HL-60 (cell line): ENCODE measurements at regions not wholly inside any gene's neighbourhood (a gene's known extent, or its start where the extent isn't known, plus 50 kb on each side); places are given as distances from the start of the nearest gene placed in this dataset.

ENCODE experiments used
- DNase-seq, 2 experiments: peaks; one replicate each; pipeline ENCODE4 v3.0.0-alpha.2; 2010 to 2020; ENCODE audit warnings: low read depth in 1 of 2, low spot score in 1 of 2
- H3K27ac ChIP-seq: fragments of 250-450 bp; sonication (Bioruptor Pico); replicated peaks from 2 replicates; pipeline ENCODE4 v1.5.1; 2020; ENCODE audit warnings: mild to moderate bottlenecking, moderate library complexity
- H3K27me3 ChIP-seq: fragments of 250-450 bp; sonication (Bioruptor Pico); 2 replicates; pipeline ENCODE4 v1.5.1; 2021; ENCODE audit warnings: mild to moderate bottlenecking, moderate library complexity; ENCODE audit not compliant: insufficient read depth, poor library complexity, severe bottlenecking
- H3K4me3 ChIP-seq: replicated peaks from 2 replicates; pipeline ENCODE4 v1.5.1; 2011; ENCODE audit warnings: mild to moderate bottlenecking, control low read depth, low read length; ENCODE audit not compliant: insufficient read depth
- CTCF ChIP-seq: IDR thresholded peaks from one replicate; pipeline ENCODE4 v1.5.1; 2011; ENCODE audit warnings: low read length, control low read depth, inconsistent platforms; ENCODE audit not compliant: insufficient read depth
- GABPA ChIP-seq: IDR thresholded peaks from 2 replicates; pipeline ENCODE4 v1.6.1; 2012; ENCODE audit warnings: low read depth
- POLR2AphosphoS5 ChIP-seq: IDR thresholded peaks from 2 replicates; pipeline ENCODE4 v1.6.1; 2012; ENCODE audit warnings: low read depth
- REST ChIP-seq: IDR thresholded peaks from 2 replicates; pipeline ENCODE4 v1.6.1; 2012; ENCODE audit warnings: low read depth; ENCODE audit not compliant: insufficient replicate concordance
- SPI1 ChIP-seq: IDR thresholded peaks from 2 replicates; pipeline ENCODE4 v1.6.1; 2012; ENCODE audit warnings: low read depth, mild to moderate bottlenecking, borderline replicate concordance

DNA sequence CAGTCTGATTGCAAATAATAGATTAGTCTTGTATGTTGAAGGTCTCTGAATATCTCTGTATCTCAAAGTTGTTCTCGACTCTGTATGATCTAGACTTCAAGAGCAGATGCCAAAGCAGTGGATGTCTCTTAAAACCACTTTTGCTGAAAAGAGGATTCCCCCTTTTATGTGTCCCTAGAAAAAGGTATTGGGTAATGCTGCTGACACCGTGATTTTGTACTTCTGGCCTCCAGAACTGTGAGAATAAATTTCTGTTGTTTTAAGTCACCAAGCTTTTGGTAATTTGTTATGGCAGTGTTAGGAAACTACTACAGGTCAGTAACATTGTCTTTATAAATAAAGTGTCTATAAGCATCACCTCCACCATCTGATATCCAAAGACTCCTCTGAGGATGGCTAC, 85.3 kb upstream of the PIK3R1 start:
- no peak for DNase-seq
- TF ChIP-seq POLR2AphosphoS5 (no peak), SPI1 (no peak), GABPA (no peak), CTCF (no peak), REST (no peak)
- H3K27me3 ChIP-seq, result no peaks in the 10 kb centered on the region
- H3K27ac ChIP-seq, result no peak overlapping the region
- no peak overlapping the region for H3K4me3 ChIP-seq

DNA sequence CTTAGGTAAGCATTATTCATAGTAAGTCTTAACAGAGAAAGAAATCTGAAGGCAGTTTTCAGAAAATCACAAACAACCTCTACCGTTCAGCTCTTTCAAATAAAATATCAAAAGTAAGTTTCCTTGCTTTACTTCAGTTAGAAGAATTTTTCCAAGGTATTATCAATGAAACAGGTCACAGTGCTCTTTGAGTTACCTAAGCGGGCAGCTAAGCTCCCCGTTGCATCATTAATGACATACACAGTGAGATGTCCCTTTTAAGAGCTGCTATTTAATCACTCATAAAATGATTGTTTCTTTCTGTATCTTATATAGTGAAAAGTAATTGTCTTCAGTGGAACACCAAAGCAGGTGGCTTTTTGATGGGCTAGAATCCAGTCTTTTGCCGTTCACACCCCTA, 86.2 kb upstream of the PIK3R1 start:
- H3K4me3 ChIP-seq, result no peak overlapping the region
- TF ChIP-seq CTCF (no peak), GABPA (no peak), POLR2AphosphoS5 (no peak), REST (no peak), SPI1 (no peak)
- no peaks in the 10 kb centered on the region for H3K27me3 ChIP-seq
- no peak for DNase-seq
- H3K27ac ChIP-seq, result no peak overlapping the region

- no peak overlapping the region for H3K4me3 ChIP-seq
- H3K27ac ChIP-seq, result no peak overlapping the region
- TF ChIP-seq POLR2AphosphoS5 (no peak), GABPA (no peak), CTCF (no peak), REST (no peak), SPI1 (no peak)
- H3K27me3 ChIP-seq, result no peaks in the 10 kb centered on the region
- no peak for DNase-seq
These were observed 88.7 kb upstream of the PIK3R1 start for GRCh38 chr5:68126886-68127285.
